ENCODE measurements at regions not wholly inside any gene's neighbourhood (a gene's known extent, or its start where the extent isn't known, plus 50 kb on each side); places are given as distances from the start of the nearest gene placed in this dataset.

DNA sequence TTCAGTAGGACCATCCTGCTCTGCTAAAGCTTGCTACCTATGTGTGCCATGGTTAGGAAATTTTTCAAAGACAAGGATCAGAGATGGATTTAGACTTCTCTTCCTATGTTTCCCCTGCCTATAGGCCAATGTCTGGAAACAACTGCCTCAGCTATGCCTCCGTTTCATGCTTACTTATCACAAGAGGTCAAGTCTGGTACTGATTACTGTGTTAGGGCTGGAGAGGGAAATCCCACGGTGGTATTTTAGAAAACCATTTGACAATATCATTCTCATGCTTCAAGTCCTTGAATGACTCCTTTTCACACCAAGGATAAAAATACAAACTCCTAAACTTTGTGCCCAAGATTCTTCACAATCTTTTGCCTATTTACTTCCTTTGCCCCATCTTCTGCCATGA lies 484.3 kb downstream of the DHX35 start:
- Histone ChIP-seq H2AFZ (ENCODE audit: insufficient read depth, low read depth, low read length, poor library complexity, severe bottlenecking) (no peak overlapping the region), H3K79me2 (ENCODE audit: insufficient read depth, low read length) (no peaks in the 10 kb centered on the region), H3K4me1 (ENCODE audit: control insufficient read depth in 1 of 2, insufficient read depth in 2 of 2, low read length in 2 of 2) (no peaks in the 10 kb centered on the region), H3K27me3 (ENCODE audit: control insufficient read depth in 2 of 2, insufficient read depth in 2 of 2, low read length in 2 of 2) (no peaks in the 10 kb centered on the region), H3K27ac (ENCODE audit: low read depth in 1 of 2, low read length in 2 of 2) (no peak overlapping the region), H3K4me2 (replicated peaks; ENCODE audit: extremely low read depth, low read length, poor library complexity, severe bottlenecking) (no peak overlapping the region), H3K9ac (ENCODE audit: insufficient read depth, low read length, poor library complexity, severe bottlenecking) (no peak overlapping the region), H3K9me3 (replicated peaks in 1 of 2; ENCODE audit: control insufficient read depth in 1 of 2, insufficient read depth in 1 of 2, low read length in 2 of 2) (no peaks in the 10 kb centered on the region), H4K20me1 (ENCODE audit: insufficient read depth, low read length) (no peaks in the 10 kb centered on the region), H3K4me3 (replicated peaks in 1 of 3; ENCODE audit: low read depth in 2 of 3, low read length in 3 of 3) (no peak overlapping the region), H3K36me3 (replicated peaks in 1 of 2; ENCODE audit: control insufficient read depth in 1 of 2, insufficient read depth in 2 of 2, low read length in 2 of 2) (no peaks in the 10 kb centered on the region)
- Mint-ChIP-seq H3K4me3 (no peak overlapping the region), H3K9me3 (peaks cover 0 to 1% (median 0%) of the 10 kb centered on the region in 7 donors), H3K27ac (no peak overlapping the region), H3K36me3 (no peaks in the 10 kb centered on the region), H3K4me1 (no peaks in the 10 kb centered on the region), H3K27me3 (ENCODE audit: low read depth in 3 of 3) (peaks cover 0 to 3% (median 0%) of the 10 kb centered on the region in 3 donors)
- TF ChIP-seq, protein P1, sequence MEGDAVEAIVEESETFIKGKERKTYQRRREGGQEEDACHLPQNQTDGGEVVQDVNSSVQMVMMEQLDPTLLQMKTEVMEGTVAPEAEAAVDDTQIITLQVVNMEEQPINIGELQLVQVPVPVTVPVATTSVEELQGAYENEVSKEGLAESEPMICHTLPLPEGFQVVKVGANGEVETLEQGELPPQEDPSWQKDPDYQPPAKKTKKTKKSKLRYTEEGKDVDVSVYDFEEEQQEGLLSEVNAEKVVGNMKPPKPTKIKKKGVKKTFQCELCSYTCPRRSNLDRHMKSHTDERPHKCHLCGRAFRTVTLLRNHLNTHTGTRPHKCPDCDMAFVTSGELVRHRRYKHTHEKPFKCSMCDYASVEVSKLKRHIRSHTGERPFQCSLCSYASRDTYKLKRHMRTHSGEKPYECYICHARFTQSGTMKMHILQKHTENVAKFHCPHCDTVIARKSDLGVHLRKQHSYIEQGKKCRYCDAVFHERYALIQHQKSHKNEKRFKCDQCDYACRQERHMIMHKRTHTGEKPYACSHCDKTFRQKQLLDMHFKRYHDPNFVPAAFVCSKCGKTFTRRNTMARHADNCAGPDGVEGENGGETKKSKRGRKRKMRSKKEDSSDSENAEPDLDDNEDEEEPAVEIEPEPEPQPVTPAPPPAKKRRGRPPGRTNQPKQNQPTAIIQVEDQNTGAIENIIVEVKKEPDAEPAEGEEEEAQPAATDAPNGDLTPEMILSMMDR (IDR thresholded peaks at IDR 0.05) = no peak
- intact Hi-C loops (cut with micrococcal nuclease) = no loop called here
- no peak for DNase-seq
- no CpG with 5 or more reads among the region's 2 CpGs for WGBS (ENCODE audit: insufficient coverage)

DNA sequence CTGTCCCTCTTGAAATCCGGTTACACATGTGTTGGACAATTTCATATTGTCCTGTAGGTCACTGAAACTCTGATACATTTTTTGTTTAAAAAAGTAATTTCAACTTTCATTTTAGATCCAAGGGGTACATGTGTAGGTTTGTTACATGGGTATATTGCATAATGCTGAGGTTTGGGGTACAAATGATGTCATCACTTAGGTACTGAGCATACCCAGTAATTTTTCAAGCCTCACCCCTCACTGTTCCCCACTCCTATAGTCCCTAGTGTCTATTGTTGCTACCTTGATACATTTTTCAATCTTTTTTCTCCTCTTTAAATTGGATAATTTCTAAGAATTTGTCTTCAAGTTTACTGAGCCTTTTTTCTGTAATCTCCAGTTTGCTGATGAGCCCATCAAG lies 483.0 kb downstream of the DHX35 start:
- H3K27ac Mint-ChIP-seq = no peak overlapping the region
- Histone ChIP-seq H3K27ac (ENCODE audit: low read depth in 1 of 2, low read length in 2 of 2) (no peak overlapping the region), H3K9me3 (replicated peaks in 1 of 2; ENCODE audit: control insufficient read depth in 1 of 2, insufficient read depth in 1 of 2, low read length in 2 of 2) (no peaks in the 10 kb centered on the region), H3K27me3 (ENCODE audit: control insufficient read depth in 2 of 2, insufficient read depth in 2 of 2, low read length in 2 of 2) (no peaks in the 10 kb centered on the region), H3K9ac (ENCODE audit: insufficient read depth, low read length, poor library complexity, severe bottlenecking) (no peak overlapping the region), H2AFZ (ENCODE audit: insufficient read depth, low read depth, low read length, poor library complexity, severe bottlenecking) (no peak overlapping the region), H3K4me2 (replicated peaks; ENCODE audit: extremely low read depth, low read length, poor library complexity, severe bottlenecking) (no peak overlapping the region), H3K4me3 (replicated peaks in 1 of 3; ENCODE audit: low read depth in 2 of 3, low read length in 3 of 3) (no peak overlapping the region), H4K20me1 (ENCODE audit: insufficient read depth, low read length) (no peaks in the 10 kb centered on the region), H3K79me2 (ENCODE audit: insufficient read depth, low read length) (no peaks in the 10 kb centered on the region), H3K4me1 (ENCODE audit: control insufficient read depth in 1 of 2, insufficient read depth in 2 of 2, low read length in 2 of 2) (no peaks in the 10 kb centered on the region), H3K36me3 (replicated peaks in 1 of 2; ENCODE audit: control insufficient read depth in 1 of 2, insufficient read depth in 2 of 2, low read length in 2 of 2) (no peaks in the 10 kb centered on the region)
- no peak overlapping the region for H3K4me3 Mint-ChIP-seq
- no peak for DNase-seq
- peaks cover 0 to 3% (median 0%) of the 10 kb centered on the region in 3 donors for H3K27me3 Mint-ChIP-seq (ENCODE audit: low read depth in 3 of 3)
- H3K36me3 Mint-ChIP-seq = no peaks in the 10 kb centered on the region
- intact Hi-C loops (cut with micrococcal nuclease) = no loop called here
- no CpG with 5 or more reads among the region's 1 CpG for WGBS (ENCODE audit: insufficient coverage)
- H3K9me3 Mint-ChIP-seq = peaks cover 0 to 1% (median 0%) of the 10 kb centered on the region in 7 donors
- TF ChIP-seq, protein P1 (IDR thresholded peaks at IDR 0.05) = no peak
- H3K4me1 Mint-ChIP-seq = no peaks in the 10 kb centered on the region
